Right hindlimb (tissue), 1 donor: ENCODE measurements at regions not wholly inside any gene's neighbourhood (a gene's known extent, or its start where the extent isn't known, plus 50 kb on each side); places are given as distances from the start of the nearest gene placed in this dataset.

Source experiments
- DNase-seq: peaks from one replicate; pipeline ENCODE4 v3.0.0-alpha.2; 2018

DNA sequence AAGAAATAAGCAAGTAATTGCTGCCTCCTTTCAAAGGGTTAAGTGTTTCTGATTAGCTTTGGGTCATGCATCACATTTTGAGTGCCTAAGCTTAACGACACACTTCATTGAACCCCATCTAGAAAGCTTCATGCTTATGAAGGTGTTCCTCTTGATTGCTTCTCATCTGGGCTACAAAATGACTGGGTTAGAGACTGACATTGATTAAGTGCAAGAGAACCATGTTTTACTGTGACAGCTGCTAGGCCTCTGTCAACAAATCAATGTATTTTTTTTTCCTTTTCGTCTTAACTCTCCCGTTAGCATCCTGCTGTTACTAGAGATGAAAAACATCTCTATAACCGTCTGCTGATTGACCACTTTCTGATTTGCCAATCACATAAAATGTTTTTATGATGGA lies 725.0 kb downstream of the TLE1 start:
- no peak for DNase-seq

DNA sequence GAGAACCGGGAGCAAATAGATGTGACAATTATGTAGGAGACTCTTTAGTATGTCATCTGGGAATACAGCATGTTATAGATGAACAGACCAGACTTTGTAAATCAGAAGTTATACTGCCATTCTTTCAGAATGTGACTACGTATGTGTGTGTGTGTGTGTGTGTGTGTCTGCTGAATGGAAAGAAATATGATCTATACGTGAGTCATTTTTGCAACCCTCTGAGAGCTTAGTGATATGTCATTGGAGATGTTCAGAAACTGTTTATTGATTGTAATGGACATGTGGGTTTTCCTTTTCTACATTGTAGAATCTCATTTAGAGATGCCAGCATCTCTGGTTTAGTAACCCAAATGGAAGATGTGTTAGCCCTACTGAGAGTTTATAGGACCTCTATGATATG lies 731.5 kb downstream of the TLE1 start:
- no peak for DNase-seq

DNA sequence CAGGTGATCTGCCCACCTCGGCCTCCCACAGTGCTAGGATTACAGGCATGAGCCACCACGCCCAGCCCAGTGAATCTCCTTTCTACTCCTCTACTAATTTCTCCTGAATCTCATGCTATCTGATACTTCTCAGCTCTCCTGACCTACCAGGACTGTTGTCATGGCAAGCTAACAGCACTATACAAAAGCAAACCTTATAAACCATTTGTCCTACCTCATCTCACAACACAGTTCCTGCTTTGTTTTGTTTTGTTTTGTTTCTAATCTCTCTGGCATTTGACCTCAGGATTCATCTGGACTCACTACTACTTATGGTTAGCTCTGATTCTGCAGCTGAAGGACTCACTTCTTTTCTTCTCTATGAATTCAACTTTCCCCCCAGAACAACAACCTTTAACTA lies 734.8 kb downstream of the TLE1 start:
- no peak for DNase-seq

DNA sequence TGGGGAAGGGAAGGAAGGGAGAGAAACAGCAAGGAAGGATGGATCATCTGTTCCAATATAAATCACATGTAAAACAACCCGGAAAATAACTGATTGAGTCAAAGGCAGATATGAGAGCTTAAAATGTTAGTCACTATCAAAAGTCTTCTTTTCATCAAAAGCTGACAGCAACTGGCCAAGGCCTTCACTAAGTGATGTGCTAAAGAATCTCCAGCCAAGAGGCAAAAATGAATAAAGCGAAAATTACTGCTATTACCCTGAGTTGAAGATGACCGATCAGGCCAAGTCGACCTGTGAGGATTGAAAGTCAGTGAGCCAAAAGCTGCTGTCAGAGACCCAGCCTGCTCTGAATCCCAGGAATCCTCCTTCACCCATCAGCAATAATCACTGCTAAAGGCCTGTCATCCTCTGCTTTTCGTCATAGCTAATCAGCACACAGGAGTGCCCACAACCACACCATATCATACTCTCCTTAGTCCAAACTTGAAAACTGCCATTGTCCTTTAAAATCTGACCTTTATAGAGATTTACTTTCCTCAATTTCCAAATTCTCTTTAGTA lies 736.9 kb downstream of the TLE1 start:
- DNase-seq, result no peak

DNA sequence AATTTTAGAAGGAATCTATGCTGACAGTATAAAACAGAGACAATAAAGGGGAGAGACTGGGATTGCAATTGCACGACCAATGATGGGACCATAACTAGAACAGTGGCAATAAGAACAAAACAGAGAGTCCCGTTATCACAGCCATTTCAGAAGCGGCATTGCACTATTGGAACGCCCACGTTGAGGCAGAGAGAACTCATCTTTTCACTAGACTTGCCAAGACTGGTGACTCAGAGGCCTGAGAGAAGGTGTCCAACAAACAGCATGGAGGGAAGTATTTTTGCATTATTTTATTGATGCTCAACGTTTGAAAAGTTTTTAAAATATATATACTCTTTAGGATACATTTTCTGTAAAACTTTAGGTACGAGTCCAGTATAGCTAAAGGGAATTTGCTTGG lies 737.7 kb downstream of the TLE1 start:
- DNase-seq, result no peak

DNA sequence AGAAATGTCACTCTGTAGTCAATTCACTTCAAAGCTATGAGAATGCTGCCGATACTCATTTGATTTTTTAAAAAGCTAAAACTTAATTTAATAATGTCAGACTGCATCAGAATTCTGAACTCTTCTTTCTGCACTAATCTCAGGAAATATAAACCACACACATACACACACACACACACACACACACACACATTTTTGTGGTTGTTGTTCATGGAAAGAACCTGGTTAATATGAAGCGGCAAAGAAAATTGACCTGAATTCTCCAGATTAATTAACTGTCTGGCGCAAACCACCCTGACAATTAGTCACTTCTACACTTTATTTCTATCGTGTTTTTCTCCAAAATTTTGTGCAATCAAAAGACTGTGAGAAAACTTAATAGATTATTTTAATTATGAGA lies 740.5 kb downstream of the TLE1 start:
- DNase-seq, result no peak

DNA sequence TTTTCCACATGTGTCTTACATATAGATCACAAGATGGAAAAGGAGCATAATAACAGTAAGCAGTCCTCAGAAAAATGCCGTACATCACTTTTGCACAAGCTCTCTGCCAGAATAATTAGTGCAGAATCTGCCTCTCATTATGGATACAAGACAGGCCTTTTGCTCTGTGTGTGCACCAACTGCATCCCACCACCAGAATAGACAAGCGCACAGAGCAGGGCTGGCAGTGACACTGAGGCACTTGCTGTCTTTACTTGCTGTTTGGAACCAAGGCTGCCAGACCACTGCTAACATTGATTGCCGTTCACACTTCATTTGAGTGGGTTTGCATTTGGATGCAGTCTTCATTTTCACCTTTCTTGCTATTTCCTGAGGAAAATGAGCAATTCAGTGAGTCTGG lies 741.3 kb downstream of the TLE1 start:
- no peak for DNase-seq

DNA sequence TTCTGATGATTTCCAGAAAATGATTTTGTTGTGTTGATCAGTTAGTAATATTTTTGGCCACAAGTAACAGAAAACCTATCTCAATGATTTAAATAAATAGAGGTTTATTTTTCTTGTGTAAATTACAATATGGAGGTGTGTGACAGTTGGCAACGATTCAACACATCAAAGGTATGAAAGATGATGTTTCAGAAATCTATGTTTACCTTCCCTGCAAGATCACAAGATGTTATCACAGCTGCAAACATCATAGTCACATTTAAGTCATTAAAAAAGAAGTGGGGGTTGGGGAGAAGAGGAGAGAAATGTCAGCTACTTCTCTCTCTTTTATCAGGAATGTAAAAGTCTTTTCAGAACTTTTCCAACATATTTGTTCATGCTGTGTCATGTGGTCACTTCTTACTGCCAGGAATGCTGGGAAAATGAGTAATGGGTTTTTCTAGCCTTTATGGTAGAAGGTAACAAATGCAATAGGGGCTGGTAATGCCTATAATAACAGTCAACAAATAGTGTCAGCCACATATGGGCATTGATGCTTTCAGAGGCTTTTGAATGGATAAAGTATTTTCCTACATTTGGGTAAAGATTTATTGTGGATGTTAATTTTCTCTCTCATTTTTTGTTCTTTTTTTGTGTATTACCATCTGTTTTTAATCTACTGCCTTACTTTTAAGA lies 742.7 kb downstream of the TLE1 start:
- no peak for DNase-seq

DNA sequence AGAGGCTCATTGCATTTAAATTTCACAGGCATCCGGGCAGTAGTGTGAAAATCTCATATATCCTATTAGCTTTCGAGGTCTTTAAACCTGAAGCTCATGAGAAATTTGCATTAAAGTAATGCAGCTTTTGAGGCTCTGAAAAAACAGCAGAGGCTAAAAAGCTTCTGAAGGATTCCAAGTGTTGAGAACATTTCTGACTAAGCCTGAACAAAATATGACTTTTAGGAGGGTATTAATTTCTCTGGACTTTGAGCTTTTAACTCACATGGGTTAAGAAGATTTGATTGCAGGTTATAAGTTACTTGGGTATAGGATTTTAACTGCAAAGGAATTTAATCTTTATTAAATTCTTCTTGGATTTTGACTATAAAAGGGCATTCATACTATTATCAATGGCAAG lies 743.9 kb downstream of the TLE1 start:
- no peak for DNase-seq

DNA sequence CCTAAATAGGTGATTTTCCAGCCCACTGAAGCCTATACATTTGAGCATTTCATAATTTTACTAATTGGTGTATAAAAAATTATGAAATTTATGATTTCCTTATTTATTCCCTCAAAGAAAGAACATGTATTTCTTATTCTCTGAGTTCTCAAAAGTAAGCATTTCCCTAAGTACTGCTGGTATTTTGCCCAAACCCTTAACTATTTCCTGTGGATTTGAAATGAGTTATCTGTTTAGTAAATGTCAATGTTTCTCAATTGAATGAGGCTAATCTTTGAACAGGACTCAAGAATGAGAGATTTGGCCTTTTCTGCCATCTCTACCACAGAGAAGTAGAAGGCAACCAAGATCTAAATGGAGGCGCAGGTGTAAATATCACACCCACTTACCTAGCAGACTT lies 751.7 kb downstream of the TLE1 start:
- no peak for DNase-seq

DNA sequence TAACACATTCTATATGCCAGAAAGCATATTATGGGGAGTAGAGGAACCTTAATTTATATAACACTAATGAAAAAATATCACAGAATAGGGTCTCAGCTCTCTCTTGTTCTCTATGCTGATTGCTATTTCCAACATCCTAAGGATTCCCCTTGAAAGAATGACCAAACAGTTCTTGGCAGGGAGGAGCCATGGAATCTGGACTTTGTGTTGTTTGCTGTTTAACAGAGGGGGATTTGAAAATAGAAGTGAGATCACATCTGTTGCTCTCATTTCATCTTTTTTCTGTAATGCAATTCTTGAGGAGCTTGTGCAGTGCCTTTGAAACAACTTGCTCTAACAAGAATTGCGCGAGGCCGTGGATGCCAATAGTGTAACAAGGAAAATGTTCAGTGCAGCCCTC lies 755.3 kb downstream of the TLE1 start:
- DNase-seq, result peak; percentile 40

DNA sequence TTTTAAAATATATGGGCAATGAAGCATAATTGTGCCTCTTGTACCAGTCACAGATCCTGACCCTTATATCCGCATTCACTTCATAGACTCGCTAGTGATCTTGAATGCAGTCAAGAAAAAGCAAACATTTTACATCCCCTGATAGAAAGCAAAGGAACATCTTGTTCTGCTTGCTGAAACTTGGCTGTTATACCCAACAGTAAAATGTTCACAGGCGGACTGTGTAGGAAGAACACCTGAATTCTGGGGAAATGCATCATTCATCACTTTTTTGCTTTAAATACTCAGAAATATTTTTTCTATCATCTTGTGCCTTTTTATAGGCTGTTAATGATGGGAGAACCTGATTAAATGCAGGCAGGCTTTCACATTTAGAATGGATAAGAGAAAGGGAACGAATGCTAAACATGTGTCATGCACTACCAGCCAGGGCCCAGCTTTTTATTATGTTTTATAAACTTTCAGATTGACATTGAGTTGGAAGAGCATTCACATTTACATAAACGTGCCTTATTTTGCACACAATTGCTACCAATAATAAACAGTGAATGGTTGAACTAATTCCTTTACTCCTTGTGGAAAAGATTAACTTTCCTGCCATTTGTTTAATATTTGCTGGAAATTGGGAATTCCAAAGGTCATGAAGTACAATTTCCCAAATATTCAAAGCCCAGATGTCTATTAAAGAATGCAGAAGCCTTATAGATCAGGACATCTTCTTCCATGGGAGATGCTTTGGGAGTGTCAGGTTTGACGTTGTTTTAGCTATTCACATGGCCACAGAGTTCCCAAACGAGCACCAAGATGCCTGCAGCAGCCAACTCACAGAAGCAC lies 756.2 kb downstream of the TLE1 start:
- DNase-seq, result no peak

DNA sequence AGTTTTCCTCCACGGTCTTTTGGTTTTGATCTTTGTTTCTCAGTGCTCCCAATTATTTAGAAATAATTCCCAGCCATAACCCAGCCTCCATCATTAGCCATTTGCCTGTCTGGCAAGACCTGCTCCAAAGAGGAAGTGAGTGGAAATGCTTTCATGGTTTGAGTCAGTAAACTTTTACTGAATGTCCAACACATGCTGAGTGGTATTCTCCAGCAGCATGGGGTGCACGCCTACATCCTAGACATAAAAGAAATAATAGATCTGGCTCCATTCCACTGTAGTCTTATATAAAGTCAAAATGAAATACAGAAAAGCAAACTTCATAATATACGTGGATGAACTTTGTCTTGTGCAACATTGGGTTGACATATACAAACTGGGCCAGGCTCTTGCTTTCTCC lies 757.2 kb downstream of the TLE1 start:
- DNase-seq, result no peak

DNA sequence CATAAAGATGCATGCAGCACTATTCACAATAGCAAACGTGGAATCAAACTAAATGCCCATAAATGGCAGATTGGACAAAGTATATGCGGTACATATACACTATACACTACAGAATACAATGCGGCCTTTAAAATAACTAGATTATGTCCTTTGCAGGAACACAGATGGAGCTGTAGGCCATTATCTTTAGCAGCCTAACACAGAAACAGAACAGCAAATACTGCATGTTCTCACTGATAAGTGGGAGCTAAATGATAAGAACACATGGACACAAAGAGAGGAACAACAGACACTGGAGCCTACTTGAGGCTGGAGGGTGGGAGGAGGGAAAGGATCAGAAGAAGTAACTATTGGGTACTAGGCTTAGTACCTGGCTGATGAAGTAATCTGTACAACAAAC lies 758.2 kb downstream of the TLE1 start:
- DNase-seq, result no peak

DNA sequence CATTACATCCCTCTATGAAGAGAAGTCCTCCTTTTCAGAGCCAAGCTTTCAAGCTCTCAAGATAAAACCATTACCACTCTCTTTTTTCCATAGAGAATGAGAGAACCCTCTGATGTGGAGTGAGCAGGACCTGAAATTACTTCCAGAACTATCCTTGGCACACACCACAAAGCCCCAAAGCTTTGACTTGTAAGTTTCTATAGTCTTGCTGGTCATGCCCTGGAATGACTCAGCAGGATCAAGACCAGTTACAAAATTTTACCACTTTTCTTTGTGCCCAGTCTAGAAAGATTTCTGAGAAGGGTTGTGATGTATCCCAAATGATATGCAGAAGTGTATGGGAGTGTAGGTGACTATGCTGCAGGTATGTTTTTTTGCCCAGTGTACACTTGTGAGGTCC lies 760.6 kb downstream of the TLE1 start:
- DNase-seq, result no peak

DNA sequence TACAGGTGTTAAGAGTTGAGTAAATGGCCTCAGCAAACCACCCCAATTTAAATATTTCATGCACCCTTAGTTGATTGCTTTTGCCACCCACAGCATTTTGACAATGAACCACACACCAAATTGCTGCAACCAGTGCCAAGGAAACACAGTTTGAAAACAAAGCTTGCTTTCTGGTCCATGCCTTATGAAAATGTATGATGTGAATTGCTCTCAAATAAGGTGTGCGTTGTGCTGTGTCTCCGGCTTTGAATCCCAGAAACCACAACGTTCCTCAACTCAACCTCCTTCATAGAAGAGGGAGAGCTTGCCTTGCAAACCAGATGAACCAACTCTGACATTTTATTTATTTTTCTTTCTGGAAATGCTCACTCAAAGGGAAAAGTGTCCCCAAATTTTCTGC lies 762.7 kb downstream of the TLE1 start:
- DNase-seq, result no peak

DNA sequence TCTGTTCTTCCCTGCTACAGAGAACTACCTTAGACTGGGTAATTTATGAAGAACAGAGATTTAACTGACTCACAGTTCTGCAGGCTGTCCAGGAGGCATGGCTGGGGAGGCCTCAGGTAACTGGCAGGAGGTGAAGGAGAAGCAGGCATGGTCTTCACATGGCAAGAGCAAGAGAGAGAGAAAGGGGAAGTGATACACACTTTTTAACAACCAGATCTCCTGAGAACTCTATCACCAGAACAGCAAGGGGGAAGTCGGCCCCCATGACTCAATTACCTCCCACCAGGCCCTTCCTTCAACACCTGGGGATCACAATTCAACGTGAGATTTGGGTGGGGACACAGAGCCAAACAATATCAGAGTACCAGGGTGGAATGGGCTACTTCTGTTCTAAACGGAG lies 766.8 kb downstream of the TLE1 start:
- DNase-seq, result no peak

DNA sequence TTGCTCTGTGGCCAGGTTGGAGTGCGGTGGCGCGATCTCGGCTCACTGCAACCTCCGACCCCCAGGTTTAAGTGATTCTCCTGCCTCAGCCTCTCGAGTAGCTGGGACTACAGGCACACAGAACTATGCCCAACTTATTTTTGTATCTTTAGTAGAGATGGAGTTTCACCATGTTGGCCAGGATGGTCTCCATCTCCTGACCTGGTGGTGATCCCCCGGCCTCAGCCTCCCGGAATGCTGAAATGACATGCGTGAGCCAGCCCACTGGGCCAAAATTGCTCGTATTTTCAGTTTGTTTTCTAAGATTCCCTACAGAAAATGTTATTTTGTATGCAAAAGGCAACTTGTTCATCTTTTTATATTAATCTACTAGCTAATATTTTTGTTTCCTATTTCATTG lies 782.6 kb downstream of the TLE1 start:
- DNase-seq, result no peak

DNA sequence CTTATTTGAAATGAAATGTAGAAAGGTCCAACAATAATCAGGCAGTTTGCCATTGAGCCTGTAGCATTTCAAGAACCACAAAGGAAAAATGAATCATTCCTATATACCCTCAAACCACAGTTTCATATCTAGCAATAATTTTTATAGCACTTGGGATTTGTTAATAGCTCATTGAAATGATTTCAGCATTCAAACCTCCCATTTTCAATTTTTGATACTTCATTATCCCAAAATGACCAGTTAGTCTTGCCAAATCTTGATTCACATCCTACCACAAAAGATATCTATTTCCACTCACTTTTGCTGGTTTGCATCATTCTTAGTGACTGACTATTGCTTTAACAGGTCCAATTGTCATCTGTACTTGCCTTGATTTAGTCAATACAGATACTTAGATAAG lies 790.1 kb downstream of the TLE1 start:
- no peak for DNase-seq

DNA sequence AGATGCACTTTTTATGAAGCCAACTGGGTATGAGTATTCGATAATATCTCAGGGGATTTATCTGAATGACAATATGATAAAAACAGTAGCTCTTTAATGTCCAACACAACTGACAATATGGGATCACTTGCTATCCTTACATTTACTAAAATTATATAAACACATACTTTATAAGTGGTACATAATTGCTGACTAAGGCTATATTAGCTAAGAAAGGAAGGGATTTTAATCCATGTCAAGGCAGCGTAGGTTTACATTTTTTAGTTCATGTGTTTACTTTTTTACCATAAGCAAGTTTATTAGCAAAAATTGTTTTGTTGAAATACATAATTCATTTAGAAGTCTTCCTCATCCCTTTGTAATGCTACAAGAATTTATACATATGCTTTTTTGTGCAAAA lies 796.2 kb downstream of the TLE1 start:
- no peak for DNase-seq

DNA sequence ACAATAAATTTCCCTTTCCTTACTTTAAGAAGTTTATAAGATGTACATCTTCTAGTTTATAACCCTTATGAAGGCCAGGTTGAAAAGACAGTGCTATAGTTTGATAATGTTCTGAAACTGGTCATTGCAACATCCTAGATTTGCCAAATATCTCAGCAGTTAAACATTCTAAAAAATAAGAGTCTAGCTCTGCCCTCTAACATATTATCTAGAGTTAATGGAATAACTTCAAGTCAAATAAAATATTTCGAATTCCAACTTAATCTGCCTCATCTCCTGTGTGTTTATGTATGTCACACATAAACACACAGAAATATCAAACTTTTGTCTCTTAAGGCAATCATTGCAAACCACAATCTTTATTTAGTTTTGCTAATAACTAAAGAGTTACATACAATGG lies 796.6 kb downstream of the TLE1 start:
- DNase-seq, result no peak

DNA sequence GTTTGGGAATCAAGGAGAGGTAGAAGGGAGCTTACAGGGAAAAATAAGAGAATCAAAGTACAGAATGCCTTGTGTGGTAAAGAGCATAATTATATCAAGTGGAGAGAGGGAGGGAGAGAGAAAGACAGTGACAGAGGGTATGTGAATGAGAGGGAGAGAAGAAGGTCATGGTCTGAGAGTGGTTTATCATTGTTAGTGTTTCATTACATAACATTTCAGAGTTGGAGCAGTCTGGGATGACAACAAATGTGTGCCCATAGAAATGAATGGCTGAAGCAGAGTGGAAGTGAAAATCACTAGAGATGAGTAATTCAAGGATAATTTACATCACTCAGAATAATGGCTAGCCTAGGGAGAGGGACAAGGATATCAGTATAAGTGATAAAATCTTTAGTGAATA lies 799.2 kb downstream of the TLE1 start:
- DNase-seq, result no peak

DNA sequence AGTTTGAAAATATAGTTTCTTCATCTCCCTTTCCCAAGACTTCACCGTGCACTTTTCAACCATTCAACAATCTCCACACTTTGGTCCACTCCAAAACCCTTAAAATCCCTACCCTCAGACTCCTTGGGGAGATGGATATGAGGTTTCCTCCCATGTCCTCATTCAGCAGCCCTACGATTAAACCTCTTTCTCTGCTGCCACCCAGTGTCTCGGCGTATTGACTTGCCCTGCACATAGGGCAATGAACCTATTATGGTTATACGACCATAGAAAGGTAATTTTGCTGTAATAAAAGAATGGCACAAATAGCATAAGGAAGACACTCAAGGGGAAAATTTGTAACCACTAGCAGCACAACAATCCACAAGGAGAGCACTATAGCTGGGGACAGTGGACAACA lies 803.5 kb downstream of the TLE1 start:
- DNase-seq, result no peak

DNA sequence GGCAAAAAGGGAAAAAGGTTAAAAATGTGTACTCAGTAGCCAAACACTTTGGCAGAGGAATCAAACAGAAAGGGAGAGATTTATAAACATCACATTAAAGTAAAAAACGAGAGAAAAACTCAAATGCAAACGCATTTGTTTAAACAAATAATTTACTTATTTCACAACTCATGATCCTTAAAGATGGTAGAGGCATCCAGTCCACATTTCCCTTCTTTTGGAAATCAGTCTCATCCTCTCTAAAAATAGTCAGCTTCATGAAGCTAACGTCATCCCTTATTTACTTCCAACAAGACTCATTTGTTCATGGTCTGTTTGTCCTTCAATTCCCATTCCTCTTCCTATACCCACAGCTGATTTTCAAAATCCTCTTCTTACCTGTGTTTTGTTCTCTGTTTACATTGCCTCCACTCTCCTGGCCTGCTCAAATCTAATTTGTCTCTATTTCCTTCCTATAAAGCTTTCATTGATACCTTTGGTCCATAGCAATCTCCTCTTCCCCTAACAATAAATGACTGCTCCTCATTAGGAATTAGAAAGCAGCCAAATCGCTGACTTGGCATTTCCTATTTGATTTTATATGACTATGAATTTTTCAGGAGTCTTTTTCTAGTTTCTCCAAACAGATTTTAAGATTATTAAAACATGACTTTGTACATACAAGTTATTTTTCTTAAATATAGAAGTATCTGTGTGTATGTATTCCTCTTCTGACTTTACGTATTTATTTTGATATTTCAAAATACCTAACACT lies 805.3 kb downstream of the TLE1 start:
- DNase-seq, result no peak
